Adrenal gland (tissue), 5 donors: ENCODE measurements at regions not wholly inside any gene's neighbourhood (a gene's known extent, or its start where the extent isn't known, plus 50 kb on each side); places are given as distances from the start of the nearest gene placed in this dataset.

Experiments used
- POLR2A ChIP-seq, 2 donors: fragments of 450-650 bp; IDR thresholded peaks; one replicate each; pipeline ENCODE4 v1.6.1; 2017; ENCODE audit warnings: antibody characterized with exemption in 2 of 2, mild to moderate bottlenecking in 2 of 2, moderate library complexity in 1 of 2
- TF ChIP-seq, protein P1 (sequence below), 6 experiments: fragments of 450-650 bp in 4 of 6; fragments of 200-600 bp in 2 of 6; sonication (generic) in 1 of 6; IDR thresholded peaks; 1 replicate in 5 of 6; 2 replicates in 1 of 6; pipeline versions ENCODE4 v1.5.1 to v1.8.0; 2016 to 2021; ENCODE audit warnings: antibody characterized with exemption in 6 of 6, mild to moderate bottlenecking in 2 of 6, moderate library complexity in 1 of 6
- donor health status: DM: no; HTN: no; CAD: no.

DNA sequence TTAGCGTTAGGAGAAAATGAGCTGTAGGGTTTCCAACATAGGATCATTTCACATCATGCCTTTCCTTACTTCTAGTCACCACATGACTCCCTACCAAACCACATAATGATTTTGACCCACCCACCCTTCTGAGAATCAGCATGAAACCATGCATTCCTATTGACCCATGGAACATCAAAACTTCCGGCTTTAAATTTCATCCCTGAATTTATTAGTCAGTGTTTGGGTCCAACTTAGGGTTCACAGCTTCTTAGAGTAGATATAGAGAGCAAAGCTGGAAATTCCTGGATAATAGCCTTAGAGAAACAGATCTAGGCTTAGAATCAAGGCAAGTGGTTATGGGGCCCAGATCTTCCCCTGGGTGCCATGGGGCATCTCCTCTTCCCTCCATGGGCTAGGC, 162.6 kb downstream of the TOX3 start:
- TF ChIP-seq, protein P1, sequence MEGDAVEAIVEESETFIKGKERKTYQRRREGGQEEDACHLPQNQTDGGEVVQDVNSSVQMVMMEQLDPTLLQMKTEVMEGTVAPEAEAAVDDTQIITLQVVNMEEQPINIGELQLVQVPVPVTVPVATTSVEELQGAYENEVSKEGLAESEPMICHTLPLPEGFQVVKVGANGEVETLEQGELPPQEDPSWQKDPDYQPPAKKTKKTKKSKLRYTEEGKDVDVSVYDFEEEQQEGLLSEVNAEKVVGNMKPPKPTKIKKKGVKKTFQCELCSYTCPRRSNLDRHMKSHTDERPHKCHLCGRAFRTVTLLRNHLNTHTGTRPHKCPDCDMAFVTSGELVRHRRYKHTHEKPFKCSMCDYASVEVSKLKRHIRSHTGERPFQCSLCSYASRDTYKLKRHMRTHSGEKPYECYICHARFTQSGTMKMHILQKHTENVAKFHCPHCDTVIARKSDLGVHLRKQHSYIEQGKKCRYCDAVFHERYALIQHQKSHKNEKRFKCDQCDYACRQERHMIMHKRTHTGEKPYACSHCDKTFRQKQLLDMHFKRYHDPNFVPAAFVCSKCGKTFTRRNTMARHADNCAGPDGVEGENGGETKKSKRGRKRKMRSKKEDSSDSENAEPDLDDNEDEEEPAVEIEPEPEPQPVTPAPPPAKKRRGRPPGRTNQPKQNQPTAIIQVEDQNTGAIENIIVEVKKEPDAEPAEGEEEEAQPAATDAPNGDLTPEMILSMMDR (IDR thresholded peaks at IDR 0.05), result no peak
- TF ChIP-seq POLR2A (IDR thresholded peaks at IDR 0.05), result no peak
